ENCODE measurements at regions not wholly inside any gene's neighbourhood (a gene's known extent, or its start where the extent isn't known, plus 50 kb on each side); places are given as distances from the start of the nearest gene placed in this dataset.

- H3K4me3 ChIP-seq (ENCODE audit: low read depth, low read length), result no peak overlapping the region
- no peak for TF ChIP-seq CTCF (IDR thresholded peaks at IDR 0.05; ENCODE audit: insufficient read depth, low read depth, low read length)
- DNase-seq (ENCODE audit: low read depth), result peak; percentile 86
These were observed 318.8 kb downstream of the RND3 start for GRCh38 chr2:150168595-150169236.

- no peak overlapping the region for H3K4me3 ChIP-seq (ENCODE audit: low read depth, low read length)
- TF ChIP-seq CTCF (IDR thresholded peaks at IDR 0.05; ENCODE audit: insufficient read depth, low read depth, low read length), result no peak
- DNase-seq (ENCODE audit: low read depth), result peak; percentile 63
These were observed 319.8 kb downstream of the RND3 start for GRCh38 chr2:150167711-150168110.

- peak; percentile 70 for DNase-seq (ENCODE audit: low read depth)
- H3K4me3 ChIP-seq (ENCODE audit: low read depth, low read length), result no peak overlapping the region
- no peak for TF ChIP-seq CTCF (IDR thresholded peaks at IDR 0.05; ENCODE audit: insufficient read depth, low read depth, low read length)
These were observed 321.0 kb downstream of the RND3 start for GRCh38 chr2:150166313-150167051.

GRCh38 chr2:150165988-150166312, 321.5 kb downstream of the RND3 start:
- no peak for TF ChIP-seq CTCF (IDR thresholded peaks at IDR 0.05; ENCODE audit: insufficient read depth, low read depth, low read length)
- DNase-seq (ENCODE audit: low read depth), result no peak
- H3K4me3 ChIP-seq (ENCODE audit: low read depth, low read length), result no peak overlapping the region

- TF ChIP-seq CTCF (IDR thresholded peaks at IDR 0.05; ENCODE audit: insufficient read depth, low read depth, low read length), result no peak
- no peak for DNase-seq (ENCODE audit: low read depth)
- H3K4me3 ChIP-seq (ENCODE audit: low read depth, low read length), result no peak overlapping the region
These were observed 322.0 kb downstream of the RND3 start for GRCh38 chr2:150165442-150165841.

- H3K4me3 ChIP-seq (ENCODE audit: low read depth, low read length), result no peak overlapping the region
- TF ChIP-seq CTCF (IDR thresholded peaks at IDR 0.05; ENCODE audit: insufficient read depth, low read depth, low read length), result no peak
- no peak for DNase-seq (ENCODE audit: low read depth)
These were observed 325.1 kb downstream of the RND3 start for GRCh38 chr2:150162241-150162942.
